ENCODE measurements at regions not wholly inside any gene's neighbourhood (a gene's known extent, or its start where the extent isn't known, plus 50 kb on each side); places are given as distances from the start of the nearest gene placed in this dataset.

DNA sequence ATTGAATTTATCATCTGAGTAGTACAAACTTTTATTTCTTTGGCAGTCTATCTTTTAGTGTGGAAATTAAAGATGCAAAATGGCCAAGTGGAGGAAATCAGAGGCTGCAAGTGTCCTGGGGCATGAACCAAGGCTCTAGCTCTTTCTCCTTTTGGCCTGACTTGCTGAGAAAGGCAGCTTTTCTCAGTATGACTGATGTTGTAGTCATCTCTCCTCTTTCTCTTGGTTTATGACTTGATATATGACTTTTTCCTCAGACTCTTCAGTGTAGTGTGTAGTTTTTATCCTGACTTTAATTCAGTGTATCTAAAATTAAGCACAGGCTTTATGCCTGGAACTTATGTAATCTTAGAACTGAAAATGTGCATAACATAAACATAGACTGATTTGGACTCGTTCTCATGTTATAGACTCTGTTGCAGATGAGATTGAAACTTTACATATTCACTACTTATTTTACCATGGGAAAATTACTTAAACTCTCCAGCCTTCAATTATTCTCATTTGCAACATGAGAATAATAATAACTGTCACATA is 65.7 kb downstream of the SLITRK5 start:
- H3K27ac ChIP-seq (ENCODE audit: low read depth, low read length) = no peak overlapping the region
- TF ChIP-seq, protein P1, sequence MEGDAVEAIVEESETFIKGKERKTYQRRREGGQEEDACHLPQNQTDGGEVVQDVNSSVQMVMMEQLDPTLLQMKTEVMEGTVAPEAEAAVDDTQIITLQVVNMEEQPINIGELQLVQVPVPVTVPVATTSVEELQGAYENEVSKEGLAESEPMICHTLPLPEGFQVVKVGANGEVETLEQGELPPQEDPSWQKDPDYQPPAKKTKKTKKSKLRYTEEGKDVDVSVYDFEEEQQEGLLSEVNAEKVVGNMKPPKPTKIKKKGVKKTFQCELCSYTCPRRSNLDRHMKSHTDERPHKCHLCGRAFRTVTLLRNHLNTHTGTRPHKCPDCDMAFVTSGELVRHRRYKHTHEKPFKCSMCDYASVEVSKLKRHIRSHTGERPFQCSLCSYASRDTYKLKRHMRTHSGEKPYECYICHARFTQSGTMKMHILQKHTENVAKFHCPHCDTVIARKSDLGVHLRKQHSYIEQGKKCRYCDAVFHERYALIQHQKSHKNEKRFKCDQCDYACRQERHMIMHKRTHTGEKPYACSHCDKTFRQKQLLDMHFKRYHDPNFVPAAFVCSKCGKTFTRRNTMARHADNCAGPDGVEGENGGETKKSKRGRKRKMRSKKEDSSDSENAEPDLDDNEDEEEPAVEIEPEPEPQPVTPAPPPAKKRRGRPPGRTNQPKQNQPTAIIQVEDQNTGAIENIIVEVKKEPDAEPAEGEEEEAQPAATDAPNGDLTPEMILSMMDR (IDR thresholded peaks at IDR 0.05; ENCODE audit: extremely low read depth, low read depth, low read length) = no peak
- DNase-seq (ENCODE audit: insufficient read length, low spot score, missing footprints) = no peak
- H3K4me1 ChIP-seq (ENCODE audit: insufficient read depth, low read length) = no peaks in the 10 kb centered on the region
- no peak overlapping the region for H3K4me2 ChIP-seq (ENCODE audit: insufficient read depth, low read length)
- H4K20me1 ChIP-seq (ENCODE audit: insufficient read depth, low read length) = no peaks in the 10 kb centered on the region
- peaks cover 6% of the 10 kb centered on the region for H3K9me3 ChIP-seq (ENCODE audit: low read depth, low read length)
- no peaks in the 10 kb centered on the region for H3K27me3 ChIP-seq (ENCODE audit: insufficient read depth, low read length)
- H3K4me3 ChIP-seq (ENCODE audit: insufficient read depth, low read length) = no peak overlapping the region
- no peaks in the 10 kb centered on the region for H3K79me2 ChIP-seq (ENCODE audit: insufficient read depth, low read length)
- H3K36me3 ChIP-seq (ENCODE audit: insufficient read depth, low read length) = no peaks in the 10 kb centered on the region
- no peak overlapping the region for H2AFZ ChIP-seq (ENCODE audit: low read length)

- H4K20me1 ChIP-seq (ENCODE audit: insufficient read depth, low read length) = no peaks in the 10 kb centered on the region
- H3K36me3 ChIP-seq (ENCODE audit: insufficient read depth, low read length) = no peaks in the 10 kb centered on the region
- H3K4me2 ChIP-seq (ENCODE audit: insufficient read depth, low read length) = no peak overlapping the region
- H3K4me1 ChIP-seq (ENCODE audit: insufficient read depth, low read length) = no peaks in the 10 kb centered on the region
- no peak overlapping the region for H3K4me3 ChIP-seq (ENCODE audit: insufficient read depth, low read length)
- H3K27ac ChIP-seq (ENCODE audit: low read depth, low read length) = no peak overlapping the region
- H3K79me2 ChIP-seq (ENCODE audit: insufficient read depth, low read length) = no peaks in the 10 kb centered on the region
- no peaks in the 10 kb centered on the region for H3K27me3 ChIP-seq (ENCODE audit: insufficient read depth, low read length)
- TF ChIP-seq, protein P1 (IDR thresholded peaks at IDR 0.05; ENCODE audit: extremely low read depth, low read depth, low read length) = no peak
- DNase-seq (ENCODE audit: insufficient read length, low spot score, missing footprints) = no peak
- peaks cover 4% of the 10 kb centered on the region for H3K9me3 ChIP-seq (ENCODE audit: low read depth, low read length)
- H2AFZ ChIP-seq (ENCODE audit: low read length) = no peak overlapping the region
Observed at GRCh38 chr13:87754097-87754496, 82.9 kb downstream of the SLITRK5 start.

GRCh38 chr13:87769445-87769844 is 98.3 kb downstream of the SLITRK5 start:
- H3K4me1 ChIP-seq (ENCODE audit: insufficient read depth, low read length) = no peaks in the 10 kb centered on the region

DNA sequence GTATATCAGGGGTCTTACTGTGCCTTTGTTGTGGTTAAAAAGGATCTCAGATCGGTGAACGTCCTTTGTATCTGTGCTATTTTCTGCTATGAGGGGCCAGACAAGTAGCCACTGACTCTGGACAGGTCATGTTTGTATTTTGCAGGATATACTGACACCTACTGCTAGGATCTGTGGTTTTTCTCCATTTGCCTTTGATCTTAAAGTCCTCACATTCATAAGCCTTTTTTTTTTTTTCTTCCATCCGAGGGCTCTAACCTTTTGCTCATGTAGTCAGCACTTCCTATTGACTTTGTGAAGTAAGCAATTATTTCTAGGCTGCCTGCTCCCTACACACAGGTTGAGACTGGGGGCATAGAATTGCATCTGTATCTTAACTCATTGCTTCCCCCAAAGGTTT is 106.2 kb downstream of the SLITRK5 start:
- no peak overlapping the region for H3K4me2 ChIP-seq (ENCODE audit: insufficient read depth, low read length)
- H4K20me1 ChIP-seq (ENCODE audit: insufficient read depth, low read length) = no peaks in the 10 kb centered on the region
- H3K4me3 ChIP-seq (ENCODE audit: insufficient read depth, low read length) = no peak overlapping the region
- H2AFZ ChIP-seq (ENCODE audit: low read length) = no peak overlapping the region
- DNase-seq (ENCODE audit: insufficient read length, low spot score, missing footprints) = no peak
- H3K27me3 ChIP-seq (ENCODE audit: insufficient read depth, low read length) = no peaks in the 10 kb centered on the region
- TF ChIP-seq, protein P1 (IDR thresholded peaks at IDR 0.05; ENCODE audit: extremely low read depth, low read depth, low read length) = no peak
- no peaks in the 10 kb centered on the region for H3K4me1 ChIP-seq (ENCODE audit: insufficient read depth, low read length)
- no peak overlapping the region for H3K27ac ChIP-seq (ENCODE audit: low read depth, low read length)
- no peaks in the 10 kb centered on the region for H3K36me3 ChIP-seq (ENCODE audit: insufficient read depth, low read length)
- peaks cover 2% of the 10 kb centered on the region for H3K9me3 ChIP-seq (ENCODE audit: low read depth, low read length)
- no peaks in the 10 kb centered on the region for H3K79me2 ChIP-seq (ENCODE audit: insufficient read depth, low read length)

More at GRCh38 chr13:87769445-87769844, 98.3 kb downstream of the SLITRK5 start:
- no peak overlapping the region for H3K4me3 ChIP-seq (ENCODE audit: insufficient read depth, low read length)
- no peak for DNase-seq (ENCODE audit: insufficient read length, low spot score, missing footprints)
- H4K20me1 ChIP-seq (ENCODE audit: insufficient read depth, low read length) = no peaks in the 10 kb centered on the region
- no peak overlapping the region for H3K27ac ChIP-seq (ENCODE audit: low read depth, low read length)
- no peaks in the 10 kb centered on the region for H3K36me3 ChIP-seq (ENCODE audit: insufficient read depth, low read length)
- H2AFZ ChIP-seq (ENCODE audit: low read length) = no peak overlapping the region
- no peaks in the 10 kb centered on the region for H3K27me3 ChIP-seq (ENCODE audit: insufficient read depth, low read length)
- H3K79me2 ChIP-seq (ENCODE audit: insufficient read depth, low read length) = no peaks in the 10 kb centered on the region
- no peak overlapping the region for H3K4me2 ChIP-seq (ENCODE audit: insufficient read depth, low read length)
- H3K9me3 ChIP-seq (ENCODE audit: low read depth, low read length) = no peaks in the 10 kb centered on the region
- TF ChIP-seq, protein P1 (IDR thresholded peaks at IDR 0.05; ENCODE audit: extremely low read depth, low read depth, low read length) = no peak

All from osteoblast (primary cell).